HFF-Myc (cell line): ENCODE measurements at regions not wholly inside any gene's neighbourhood (a gene's known extent, or its start where the extent isn't known, plus 50 kb on each side); places are given as distances from the start of the nearest gene placed in this dataset.

Experiments
- DNase-seq: peaks from one replicate; pipeline ENCODE4 v3.0.0-alpha.2; 2011; ENCODE audit warnings: low read depth; ENCODE audit errors: extremely low read depth
- H3K4me3 ChIP-seq: replicated peaks from 2 replicates; pipeline ENCODE4 v1.5.1; 2011; ENCODE audit warnings: low read depth, mild to moderate bottlenecking, control low read depth, low read length
- CTCF ChIP-seq: IDR thresholded peaks from 2 replicates; pipeline ENCODE4 v1.5.1; 2012; ENCODE audit warnings: mild to moderate bottlenecking, low read depth, low read length, control low read depth; ENCODE audit errors: missing control alignments

GRCh38 chr16:11411059-11411550, 65.8 kb downstream of the RMI2 start:
- no peak overlapping the region for H3K4me3 ChIP-seq
- TF ChIP-seq CTCF: no peak
- DNase-seq: no peak

- TF ChIP-seq CTCF: no peak
- DNase-seq: no peak
These were observed 67.1 kb downstream of the RMI2 start for GRCh38 chr16:11412175-11412904.

GRCh38 chr16:11412965-11413887, 68.0 kb downstream of the RMI2 start:
- no peak for DNase-seq
- TF ChIP-seq CTCF: no peak
- no peak overlapping the region for H3K4me3 ChIP-seq

More at GRCh38 chr16:11412175-11412904, 67.1 kb downstream of the RMI2 start:
- H3K4me3 ChIP-seq: no peak overlapping the region

GRCh38 chr16:11413907-11414595, 68.8 kb downstream of the RMI2 start:
- no peak for DNase-seq
- no peak overlapping the region for H3K4me3 ChIP-seq
- no peak for TF ChIP-seq CTCF

- no peak overlapping the region for H3K4me3 ChIP-seq
- TF ChIP-seq CTCF: no peak
- DNase-seq: no peak
These were observed 69.8 kb downstream of the RMI2 start for GRCh38 chr16:11414815-11415775.
